Transverse colon (tissue), 3 donors: ENCODE measurements at regions not wholly inside any gene's neighbourhood (a gene's known extent, or its start where the extent isn't known, plus 50 kb on each side); places are given as distances from the start of the nearest gene placed in this dataset.

Source experiments
- POLR2A ChIP-seq: fragments of 450-650 bp; IDR thresholded peaks from one replicate; pipeline ENCODE4 v1.6.1; 2016; ENCODE audit warnings: antibody characterized with exemption, mild to moderate bottlenecking, moderate library complexity
- TF ChIP-seq, protein P1 (sequence below), 5 experiments: fragments of 200-600 bp in 3 of 5; fragments of 450-650 bp in 2 of 5; sonication (generic) in 3 of 5; IDR thresholded peaks; 1 replicate in 2 of 5; 2 replicates in 3 of 5; pipeline ENCODE4 v1.5.1; 2016 to 2017; ENCODE audit warnings: antibody characterized with exemption in 5 of 5, inconsistent platforms in 3 of 5, mild to moderate bottlenecking in 2 of 5, moderate library complexity in 1 of 5

DNA sequence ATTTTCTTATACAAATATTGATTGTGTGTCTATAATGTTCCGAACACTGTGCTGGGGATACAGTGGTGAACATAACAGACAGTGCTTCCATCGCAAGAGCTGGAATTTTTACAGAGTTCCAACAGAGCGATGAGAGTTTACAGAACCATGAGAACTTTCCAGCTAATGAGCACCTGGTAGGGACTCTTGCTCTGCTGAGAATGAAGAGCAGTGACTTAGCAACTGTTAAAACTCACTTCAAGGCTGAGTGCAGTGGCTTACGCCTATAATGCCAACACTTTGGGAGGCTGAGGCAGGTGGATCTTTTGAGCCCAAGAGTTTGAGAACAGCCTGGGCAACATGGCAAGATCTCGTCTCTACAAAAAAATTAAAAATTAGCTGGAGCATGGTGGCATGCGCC, 113.8 kb upstream of the DIO2 start:
- TF ChIP-seq, protein P1, sequence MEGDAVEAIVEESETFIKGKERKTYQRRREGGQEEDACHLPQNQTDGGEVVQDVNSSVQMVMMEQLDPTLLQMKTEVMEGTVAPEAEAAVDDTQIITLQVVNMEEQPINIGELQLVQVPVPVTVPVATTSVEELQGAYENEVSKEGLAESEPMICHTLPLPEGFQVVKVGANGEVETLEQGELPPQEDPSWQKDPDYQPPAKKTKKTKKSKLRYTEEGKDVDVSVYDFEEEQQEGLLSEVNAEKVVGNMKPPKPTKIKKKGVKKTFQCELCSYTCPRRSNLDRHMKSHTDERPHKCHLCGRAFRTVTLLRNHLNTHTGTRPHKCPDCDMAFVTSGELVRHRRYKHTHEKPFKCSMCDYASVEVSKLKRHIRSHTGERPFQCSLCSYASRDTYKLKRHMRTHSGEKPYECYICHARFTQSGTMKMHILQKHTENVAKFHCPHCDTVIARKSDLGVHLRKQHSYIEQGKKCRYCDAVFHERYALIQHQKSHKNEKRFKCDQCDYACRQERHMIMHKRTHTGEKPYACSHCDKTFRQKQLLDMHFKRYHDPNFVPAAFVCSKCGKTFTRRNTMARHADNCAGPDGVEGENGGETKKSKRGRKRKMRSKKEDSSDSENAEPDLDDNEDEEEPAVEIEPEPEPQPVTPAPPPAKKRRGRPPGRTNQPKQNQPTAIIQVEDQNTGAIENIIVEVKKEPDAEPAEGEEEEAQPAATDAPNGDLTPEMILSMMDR (IDR thresholded peaks at IDR 0.05) = no peak
- TF ChIP-seq POLR2A = no peak
